ENCODE measurements at regions not wholly inside any gene's neighbourhood (a gene's known extent, or its start where the extent isn't known, plus 50 kb on each side); places are given as distances from the start of the nearest gene placed in this dataset.

DNA sequence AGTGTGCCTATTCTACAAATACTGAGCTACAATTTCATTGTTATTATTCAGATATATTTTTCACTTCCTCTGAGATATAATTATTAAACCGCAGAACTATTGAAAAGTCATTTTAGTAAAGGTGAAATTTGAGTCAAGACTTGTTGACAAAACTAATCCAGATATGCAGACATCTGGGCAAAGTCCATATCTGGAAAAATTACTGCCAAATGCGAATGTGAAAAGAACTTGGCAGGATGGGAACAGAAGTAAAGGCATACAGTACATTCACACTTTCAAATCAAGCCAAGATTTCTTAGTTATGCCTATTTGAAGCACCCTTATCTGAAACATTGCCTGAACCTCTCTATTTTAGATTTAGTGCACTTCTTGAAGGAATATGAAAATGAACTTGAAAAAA lies 923.6 kb downstream of the CCDC85A start:
- TF ChIP-seq, protein P1, sequence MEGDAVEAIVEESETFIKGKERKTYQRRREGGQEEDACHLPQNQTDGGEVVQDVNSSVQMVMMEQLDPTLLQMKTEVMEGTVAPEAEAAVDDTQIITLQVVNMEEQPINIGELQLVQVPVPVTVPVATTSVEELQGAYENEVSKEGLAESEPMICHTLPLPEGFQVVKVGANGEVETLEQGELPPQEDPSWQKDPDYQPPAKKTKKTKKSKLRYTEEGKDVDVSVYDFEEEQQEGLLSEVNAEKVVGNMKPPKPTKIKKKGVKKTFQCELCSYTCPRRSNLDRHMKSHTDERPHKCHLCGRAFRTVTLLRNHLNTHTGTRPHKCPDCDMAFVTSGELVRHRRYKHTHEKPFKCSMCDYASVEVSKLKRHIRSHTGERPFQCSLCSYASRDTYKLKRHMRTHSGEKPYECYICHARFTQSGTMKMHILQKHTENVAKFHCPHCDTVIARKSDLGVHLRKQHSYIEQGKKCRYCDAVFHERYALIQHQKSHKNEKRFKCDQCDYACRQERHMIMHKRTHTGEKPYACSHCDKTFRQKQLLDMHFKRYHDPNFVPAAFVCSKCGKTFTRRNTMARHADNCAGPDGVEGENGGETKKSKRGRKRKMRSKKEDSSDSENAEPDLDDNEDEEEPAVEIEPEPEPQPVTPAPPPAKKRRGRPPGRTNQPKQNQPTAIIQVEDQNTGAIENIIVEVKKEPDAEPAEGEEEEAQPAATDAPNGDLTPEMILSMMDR (IDR thresholded peaks at IDR 0.05): no peak
- TF ChIP-seq POLR2A (IDR thresholded peaks at IDR 0.05): no peak
